ENCODE measurements at regions not wholly inside any gene's neighbourhood (a gene's known extent, or its start where the extent isn't known, plus 50 kb on each side); places are given as distances from the start of the nearest gene placed in this dataset.

- TF ChIP-seq LARP7 (IDR thresholded peaks at IDR 0.05) (no peak), ETV6 (conservative IDR thresholded peaks at IDR 0.05 in 1 of 2, IDR thresholded peaks at IDR 0.05 in 1 of 2; ENCODE audit: borderline replicate concordance in 1 of 2, low read depth in 1 of 2) (no peak)
Measured at GRCh38 chr2:75340560-75340959, 141.2 kb upstream of the TACR1 start (continued).

GRCh38 chr2:75338461-75338860 lies 139.1 kb upstream of the TACR1 start:
- no peaks in the 10 kb centered on the region for H3K79me2 ChIP-seq (ENCODE audit: control insufficient read depth, insufficient read depth, low read length)
- no peaks in the 10 kb centered on the region for H3K9me3 ChIP-seq (replicated peaks; ENCODE audit: control insufficient read depth, insufficient read depth, low read length)
- CTCF ChIA-PET: interaction anchor here (1.5 to 1.6 kb wide), 2 partner anchors 14 to 63 kb away, joined by 3 read pairs; no protein-coding TSS in a partner anchor
- H2AFZ ChIP-seq (ENCODE audit: control insufficient read depth, low read depth, low read length): no peak overlapping the region
- no peaks in the 10 kb centered on the region for H3K27me3 ChIP-seq (replicated peaks in 1 of 2; ENCODE audit: control insufficient read depth in 2 of 2, insufficient read depth in 2 of 2, low read length in 1 of 2)
- DNase-seq (ENCODE audit: low read depth, low spot score): no peak
- no peak for ATAC-seq
- FAIRE-seq: no peak
- no TSS peak for BruUV-seq (replicated peaks)
- no peaks in the 10 kb centered on the region for H3K36me3 ChIP-seq (ENCODE audit: control insufficient read depth in 2 of 2, insufficient read depth in 2 of 2, low read length in 1 of 2)
- no peaks in the 10 kb centered on the region for H4K20me1 ChIP-seq (ENCODE audit: control insufficient read depth, insufficient read depth)
- H3K9ac ChIP-seq (ENCODE audit: control insufficient read depth, insufficient read depth, low read length): no peak overlapping the region
- WGBS (ENCODE audit: insufficient coverage, insufficient replicate concordance, low lambda C conversion rate, missing lambda C conversion rate): 71% methylated on average over 5 of the region's 5 CpGs
- H3K4me3 ChIP-seq: no peak overlapping the region
- RAD21 ChIA-PET (ENCODE audit: unreplicated experiment): no interaction called here
- in situ Hi-C loops (cut with MboI) (no loop called here), intact Hi-C loops (cut with micrococcal nuclease; ENCODE audit: unreplicated experiment) (no loop called here)
- H3K27ac ChIP-seq (ENCODE audit: control insufficient read depth, insufficient read depth): no peak overlapping the region
- POLR2A ChIA-PET: no interaction called here
- no peak overlapping the region for H3K4me2 ChIP-seq (ENCODE audit: control insufficient read depth, insufficient read depth)
- TF ChIP-seq RELA (IDR thresholded peaks at IDR 0.05; ENCODE audit: borderline replicate concordance, partially characterized antibody) (no peak), SP1 (IDR thresholded peaks at IDR 0.05; ENCODE audit: low read depth, low read length) (no peak), SMAD1 (IDR thresholded peaks at IDR 0.05; ENCODE audit: low read depth, partially characterized antibody) (no peak), PML (IDR thresholded peaks at IDR 0.05; ENCODE audit: low read length) (no peak), POLR2AphosphoS2 (IDR thresholded peaks at IDR 0.05; ENCODE audit: low read depth, low read length) (no peak), GABPA (IDR thresholded peaks at IDR 0.05; ENCODE audit: low read depth) (no peak), ZBTB33 (IDR thresholded peaks at IDR 0.05) (no peak), JUND (IDR thresholded peaks at IDR 0.05; ENCODE audit: low read depth, low read length) (no peak), BCL3 (IDR thresholded peaks at IDR 0.05; ENCODE audit: borderline replicate concordance, insufficient read depth, low read depth, low read length, poor library complexity, severe bottlenecking) (no peak), ATF3 (IDR thresholded peaks at IDR 0.05; ENCODE audit: borderline replicate concordance, extremely low read depth, low read depth, low read length) (no peak), SMAD5 (IDR thresholded peaks at IDR 0.05; ENCODE audit: low read depth) (no peak), ATF7 (IDR thresholded peaks at IDR 0.05; ENCODE audit: low read depth) (no peak)
- SMC1A ChIA-PET (ENCODE audit: uncharacterized antibody, unreplicated experiment): interaction anchor here (0.7 to 1.5 kb wide), 3 partner anchors 11 to 51 kb away, joined by 3 to 4 read pairs (median 4); no protein-coding TSS in a partner anchor
- no peaks in the 10 kb centered on the region for H3K4me1 ChIP-seq (ENCODE audit: control insufficient read depth, insufficient read depth, low read length)

Measured in GM12878 (cell line).